MM.1S (cell line): ENCODE measurements at regions not wholly inside any gene's neighbourhood (a gene's known extent, or its start where the extent isn't known, plus 50 kb on each side); places are given as distances from the start of the nearest gene placed in this dataset.

Experiments
- DNase-seq: peaks from one replicate; pipeline ENCODE4 v3.0.0-alpha.2; 2015
- H2AFZ ChIP-seq: fragments of 300-600 bp; sonication (generic); 2 replicates; pipeline ENCODE4 v1.6.0; 2016; ENCODE audit warnings: antibody characterized with exemption, low read length
- H3F3A ChIP-seq: fragments of 300-600 bp; sonication (generic); 2 replicates; pipeline ENCODE4 v1.6.1; 2016; ENCODE audit warnings: mild to moderate bottlenecking, antibody characterized with exemption, low read length, moderate library complexity, mixed read lengths; ENCODE audit not compliant: insufficient read depth
- H3K27ac ChIP-seq: fragments of 300-600 bp; sonication (generic); 2 replicates; pipeline ENCODE4 v1.5.1; 2016; ENCODE audit warnings: mild to moderate bottlenecking, low read length
- H3K27me3 ChIP-seq: fragments of 300-600 bp; sonication (generic); replicated peaks from 2 replicates; pipeline ENCODE4 v1.6.0; 2016; ENCODE audit warnings: low read length; ENCODE audit not compliant: insufficient read depth
- H3K36me3 ChIP-seq: fragments of 300-600 bp; sonication (generic); replicated peaks from 2 replicates; pipeline ENCODE4 v1.6.1; 2016; ENCODE audit warnings: mild to moderate bottlenecking, low read length, mixed read lengths; ENCODE audit not compliant: insufficient read depth
- H3K4me1 ChIP-seq: fragments of 300-600 bp; sonication (generic); 2 replicates; pipeline ENCODE4 v1.6.1; 2016; ENCODE audit warnings: low read length, mixed read lengths
- H3K4me2 ChIP-seq: fragments of 300-600 bp; sonication (generic); 2 replicates; pipeline ENCODE4 v1.6.0; 2016; ENCODE audit warnings: low read depth, low read length
- H3K4me3 ChIP-seq: fragments of 300-600 bp; sonication (generic); 2 replicates; pipeline ENCODE4 v1.5.1; 2016; ENCODE audit warnings: low read length, mixed read lengths
- H3K79me2 ChIP-seq: fragments of 300-600 bp; sonication (generic); 2 replicates; pipeline ENCODE4 v1.6.1; 2016; ENCODE audit warnings: mixed run types, low read length, mixed read lengths
- H3K9ac ChIP-seq: fragments of 300-600 bp; sonication (generic); 2 replicates; pipeline ENCODE4 v1.6.1; 2016; ENCODE audit warnings: low read length, mixed read lengths
- H3K9me2 ChIP-seq: fragments of 300-600 bp; sonication (generic); replicated peaks from 2 replicates; pipeline ENCODE4 v1.6.1; 2016; ENCODE audit warnings: mild to moderate bottlenecking, low read length, mixed read lengths; ENCODE audit not compliant: insufficient read depth
- H3K9me3 ChIP-seq: fragments of 300-600 bp; sonication (generic); replicated peaks from 2 replicates; pipeline ENCODE4 v1.6.1; 2016; ENCODE audit warnings: mild to moderate bottlenecking, low read length, mixed read lengths; ENCODE audit not compliant: insufficient read depth
- H4K20me1 ChIP-seq: fragments of 300-600 bp; sonication (generic); 2 replicates; pipeline ENCODE4 v1.6.1; 2016; ENCODE audit warnings: mild to moderate bottlenecking, low read length, moderate library complexity, mixed read lengths; ENCODE audit not compliant: insufficient read depth
- EZH2 ChIP-seq: fragments of 300-600 bp; sonication (generic); optimal IDR thresholded peaks from 2 replicates; pipeline ENCODE3; 2017; ENCODE audit warnings: low read depth, mild to moderate bottlenecking, antibody characterized with exemption, low read length, mixed read lengths
- EZH2phosphoT487 ChIP-seq: fragments of 300-600 bp; sonication (generic); IDR thresholded peaks from 2 replicates; pipeline ENCODE4 v1.6.1; 2018; ENCODE audit warnings: antibody characterized with exemption, low read length
- TF ChIP-seq, protein P1 (sequence below): fragments of 300-600 bp; sonication (generic); IDR thresholded peaks from 2 replicates; pipeline ENCODE4 v1.5.1; 2016; ENCODE audit warnings: antibody characterized with exemption, low read length, mixed read lengths

DNA sequence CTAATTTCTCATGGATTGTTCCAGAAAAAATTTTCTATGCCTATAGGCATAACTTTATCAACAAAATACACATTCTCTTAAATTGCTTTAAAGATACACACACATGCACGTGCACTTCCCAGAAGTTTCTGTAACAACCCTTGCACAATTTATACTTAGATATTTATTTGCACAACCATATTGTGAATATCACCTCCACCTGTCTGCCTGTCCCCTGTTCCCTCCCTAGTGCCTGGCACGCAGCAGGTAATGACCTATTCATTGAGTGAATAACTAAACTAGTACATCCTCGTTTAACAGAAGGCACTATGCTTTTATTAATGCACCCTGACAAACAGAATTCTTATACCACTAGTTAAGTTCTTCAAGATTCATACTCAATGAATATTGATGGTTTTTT lies 198.9 kb downstream of the BCAS1 start:
- DNase-seq, result no peak
- peak overlapping the region; percentile 91 for H3K4me2 ChIP-seq
- H3K9me2 ChIP-seq, result no peaks in the 10 kb centered on the region
- H3K4me3 ChIP-seq, result no peak overlapping the region
- peaks cover 50% of the 10 kb centered on the region for H3F3A ChIP-seq
- peak overlapping the region; percentile 51; the same call in 1 of the 2 replicates for H3K9ac ChIP-seq
- H3K9me3 ChIP-seq, result no peaks in the 10 kb centered on the region
- H3K27me3 ChIP-seq, result no peaks in the 10 kb centered on the region
- H3K4me1 ChIP-seq, result peaks cover 44% of the 10 kb centered on the region
- peaks cover 5% of the 10 kb centered on the region; the same call in 1 of the 2 replicates for H3K79me2 ChIP-seq
- H2AFZ ChIP-seq, result no peak overlapping the region
- peak overlapping the region; percentile 83; the same call in 1 of the 2 replicates for H3K27ac ChIP-seq
- TF ChIP-seq, protein P1, sequence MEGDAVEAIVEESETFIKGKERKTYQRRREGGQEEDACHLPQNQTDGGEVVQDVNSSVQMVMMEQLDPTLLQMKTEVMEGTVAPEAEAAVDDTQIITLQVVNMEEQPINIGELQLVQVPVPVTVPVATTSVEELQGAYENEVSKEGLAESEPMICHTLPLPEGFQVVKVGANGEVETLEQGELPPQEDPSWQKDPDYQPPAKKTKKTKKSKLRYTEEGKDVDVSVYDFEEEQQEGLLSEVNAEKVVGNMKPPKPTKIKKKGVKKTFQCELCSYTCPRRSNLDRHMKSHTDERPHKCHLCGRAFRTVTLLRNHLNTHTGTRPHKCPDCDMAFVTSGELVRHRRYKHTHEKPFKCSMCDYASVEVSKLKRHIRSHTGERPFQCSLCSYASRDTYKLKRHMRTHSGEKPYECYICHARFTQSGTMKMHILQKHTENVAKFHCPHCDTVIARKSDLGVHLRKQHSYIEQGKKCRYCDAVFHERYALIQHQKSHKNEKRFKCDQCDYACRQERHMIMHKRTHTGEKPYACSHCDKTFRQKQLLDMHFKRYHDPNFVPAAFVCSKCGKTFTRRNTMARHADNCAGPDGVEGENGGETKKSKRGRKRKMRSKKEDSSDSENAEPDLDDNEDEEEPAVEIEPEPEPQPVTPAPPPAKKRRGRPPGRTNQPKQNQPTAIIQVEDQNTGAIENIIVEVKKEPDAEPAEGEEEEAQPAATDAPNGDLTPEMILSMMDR, result no peak
- no peak for TF ChIP-seq EZH2
- TF ChIP-seq EZH2phosphoT487, result no peak
- H3K36me3 ChIP-seq, result no peaks in the 10 kb centered on the region
- H4K20me1 ChIP-seq, result no peaks in the 10 kb centered on the region

DNA sequence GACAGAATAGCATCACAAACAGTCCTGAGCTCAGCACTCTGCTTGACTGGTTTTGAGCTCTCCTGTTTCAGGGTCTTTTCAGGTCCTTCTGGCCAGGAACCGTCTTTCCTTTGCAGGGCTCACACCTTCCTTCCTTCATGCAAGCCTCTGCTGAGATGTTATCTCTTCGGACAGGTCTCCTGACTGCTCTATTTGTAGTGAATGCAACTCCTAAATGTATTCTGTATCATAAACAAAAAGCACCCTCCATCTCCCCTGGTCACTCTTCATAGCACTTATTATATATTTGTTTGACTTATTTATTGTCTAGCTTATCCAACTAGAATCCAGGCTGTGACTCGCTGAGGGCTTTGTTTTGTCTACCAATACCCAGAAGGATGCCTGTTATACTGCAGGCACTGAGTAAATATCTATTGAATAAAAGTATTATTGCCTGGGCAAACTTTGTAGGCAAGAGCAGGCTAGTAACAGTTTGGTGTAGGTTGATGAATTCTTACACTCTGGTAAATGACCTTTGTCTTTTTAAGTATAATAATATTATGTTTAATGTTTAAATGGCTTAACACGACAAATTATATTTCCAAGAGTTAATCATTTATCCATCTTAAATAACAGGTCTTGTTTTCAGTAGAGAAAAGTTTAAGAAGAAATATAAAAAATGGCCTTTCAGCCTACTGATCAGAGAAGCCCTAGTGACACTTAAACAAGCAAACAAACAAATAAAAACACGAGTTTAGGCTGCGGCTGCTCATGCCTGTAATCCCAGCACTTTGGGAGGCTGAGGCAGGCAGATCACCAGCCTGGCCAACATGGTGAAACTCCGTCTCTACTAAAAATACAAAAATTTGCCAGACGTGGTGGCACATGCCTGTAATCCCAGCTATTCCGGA lies 199.7 kb downstream of the BCAS1 start:
- TF ChIP-seq EZH2phosphoT487 (no peak), EZH2 (no peak)
- TF ChIP-seq, protein P1, result no peak
- no peaks in the 10 kb centered on the region for H3K27me3 ChIP-seq
- peak overlapping the region; percentile 66 for H2AFZ ChIP-seq
- no peaks in the 10 kb centered on the region for H3K36me3 ChIP-seq
- DNase-seq, result peak; percentile 22
- peak overlapping the region; percentile 84 for H3K4me2 ChIP-seq
- H3K27ac ChIP-seq, result peak overlapping the region; percentile 83; the same call in 1 of the 2 replicates
- H3K9me2 ChIP-seq, result no peaks in the 10 kb centered on the region
- peak overlapping the region; percentile 25; the same call in 1 of the 2 replicates for H3K9ac ChIP-seq
- no peaks in the 10 kb centered on the region for H3K9me3 ChIP-seq
- H3K4me1 ChIP-seq, result peaks cover 52% of the 10 kb centered on the region
- H3K79me2 ChIP-seq, result peaks cover 5% of the 10 kb centered on the region; the same call in 1 of the 2 replicates
- no peak overlapping the region for H3K4me3 ChIP-seq
- H4K20me1 ChIP-seq, result no peaks in the 10 kb centered on the region
- H3F3A ChIP-seq, result peaks cover 58% of the 10 kb centered on the region

DNA sequence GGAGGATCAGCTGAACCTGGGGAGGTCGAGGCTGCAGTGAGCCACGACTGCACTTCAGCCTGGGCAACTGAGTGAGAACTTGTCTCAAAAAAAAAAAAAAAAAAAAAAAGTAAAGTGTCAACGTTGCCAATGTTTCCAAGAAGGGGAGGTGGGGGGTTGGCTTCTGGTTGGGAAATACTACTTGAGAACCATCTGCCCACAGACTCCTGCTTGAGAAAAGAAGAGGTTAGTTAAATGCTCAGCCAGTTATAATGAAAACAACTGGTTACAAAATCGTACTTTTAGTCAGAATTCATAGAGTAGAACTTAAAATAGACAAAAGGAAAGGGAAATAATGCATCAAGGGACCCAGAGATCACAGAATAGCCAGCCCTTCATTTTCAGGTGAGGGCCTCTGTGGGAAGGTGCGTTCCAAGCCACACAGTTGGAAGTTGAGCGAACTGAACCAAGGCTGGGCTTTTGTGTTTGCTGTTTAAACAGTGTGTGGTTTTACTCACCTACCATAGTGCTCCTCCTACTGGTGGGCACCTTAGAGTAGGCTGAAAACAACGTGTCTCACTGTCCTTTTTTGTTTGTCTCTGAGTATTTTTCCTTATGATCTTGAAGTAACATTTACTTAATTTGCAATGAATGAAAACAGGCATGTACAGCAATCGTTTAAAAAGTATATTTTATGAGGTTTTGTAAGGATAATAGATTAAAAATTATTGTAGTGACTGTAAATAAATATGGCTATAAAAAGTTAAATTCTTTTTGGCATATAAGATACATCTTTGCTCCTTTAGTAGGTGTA lies 200.7 kb downstream of the BCAS1 start:
- no peaks in the 10 kb centered on the region for H3K36me3 ChIP-seq
- no peaks in the 10 kb centered on the region for H4K20me1 ChIP-seq
- H3K9me3 ChIP-seq, result no peaks in the 10 kb centered on the region
- H3K9ac ChIP-seq, result peak overlapping the region; percentile 25; the same call in 1 of the 2 replicates
- TF ChIP-seq EZH2, result no peak
- TF ChIP-seq, protein P1, result peak; percentile 88
- peak overlapping the region; percentile 74 for H3K27ac ChIP-seq
- H3K4me3 ChIP-seq, result peak overlapping the region; percentile 26
- peak overlapping the region; percentile 66 for H2AFZ ChIP-seq
- peak overlapping the region; percentile 84 for H3K4me2 ChIP-seq
- no peaks in the 10 kb centered on the region for H3K9me2 ChIP-seq
- peaks cover 5% of the 10 kb centered on the region; the same call in 1 of the 2 replicates for H3K79me2 ChIP-seq
- no peaks in the 10 kb centered on the region for H3K27me3 ChIP-seq
- peaks cover 60% of the 10 kb centered on the region for H3K4me1 ChIP-seq
- DNase-seq, result peak; percentile 91
- H3F3A ChIP-seq, result peaks cover 58% of the 10 kb centered on the region
